HepG2 (cell line): ENCODE measurements at regions not wholly inside any gene's neighbourhood (a gene's known extent, or its start where the extent isn't known, plus 50 kb on each side); places are given as distances from the start of the nearest gene placed in this dataset.

ENCODE experiments used
- CBFB ChIP-seq: sonication (generic); formaldehyde crosslinking; IDR thresholded peaks from 2 replicates; pipeline ENCODE4 v1.4.0; 2020; ENCODE audit warnings: missing genetic modification reagents
- CREB1 ChIP-seq, 2 experiments: fragments of 450-650 bp in 1 of 2; IDR thresholded peaks; 2 replicates each; pipeline ENCODE4 v1.6.1; 2016 to 2017; ENCODE audit warnings: control low read depth in 1 of 2, mild to moderate bottlenecking in 1 of 2, missing compliant biosample characterization in 1 of 2, missing genetic modification characterization in 1 of 2
- ETV6 ChIP-seq: sonication (generic); formaldehyde crosslinking; conservative IDR thresholded peaks from 2 replicates; pipeline ENCODE4 v1.4.0; 2020; ENCODE audit warnings: missing genetic modification reagents
- EZH2 ChIP-seq: conservative IDR thresholded peaks from 2 replicates; pipeline ENCODE4 v1.6.1; 2012; ENCODE audit warnings: mild to moderate bottlenecking, low read depth, low read length, moderate library complexity
- FOXJ3 ChIP-seq: sonication (generic); formaldehyde crosslinking; IDR thresholded peaks from 2 replicates; pipeline ENCODE4 v1.4.0; 2020; ENCODE audit warnings: missing genetic modification reagents, mild to moderate bottlenecking, borderline replicate concordance
- NFIC ChIP-seq: IDR thresholded peaks from 2 replicates; pipeline ENCODE4 v1.6.1; 2012; ENCODE audit warnings: mild to moderate bottlenecking, low read length, inconsistent platforms
- YEATS4 ChIP-seq: sonication (generic); formaldehyde crosslinking; IDR thresholded peaks from 2 replicates; pipeline ENCODE4 v1.4.0; 2020; ENCODE audit warnings: missing genetic modification reagents, borderline replicate concordance
- ZNF501 ChIP-seq: sonication (generic); formaldehyde crosslinking; IDR thresholded peaks from 2 replicates; pipeline ENCODE4 v1.5.1; 2020; ENCODE audit warnings: mild to moderate bottlenecking, moderate library complexity, missing genetic modification reagents
- ZNF879 ChIP-seq: sonication (generic); formaldehyde crosslinking; IDR thresholded peaks from 2 replicates; pipeline ENCODE4 v1.8.1; 2023; ENCODE audit warnings: missing genetic modification reagents
- ZZZ3 ChIP-seq: sonication (generic); formaldehyde crosslinking; IDR thresholded peaks from 2 replicates; pipeline ENCODE4 v1.4.0; 2020; ENCODE audit warnings: missing genetic modification reagents, mild to moderate bottlenecking, borderline replicate concordance
- TF ChIP-seq, protein P1 (sequence below): sonication (generic); formaldehyde crosslinking; IDR thresholded peaks from 2 replicates; pipeline ENCODE4 v1.5.0; 2020; ENCODE audit warnings: missing genetic modification reagents

- TF ChIP-seq YEATS4 (CRISPR knock-in tag), result no peak
- no peak for TF ChIP-seq NFIC
- TF ChIP-seq ZNF879 (CRISPR knock-in tag), result no peak
- no peak for TF ChIP-seq ZZZ3 (CRISPR knock-in tag)
- TF ChIP-seq ZNF501 (CRISPR knock-in tag), result no peak
- no peak for TF ChIP-seq CREB1 (IDR thresholded peaks at IDR 0.05)
- no peak for TF ChIP-seq CREB1 (CRISPR knock-in tag; IDR thresholded peaks at IDR 0.05)
- no peak for TF ChIP-seq EZH2
- TF ChIP-seq FOXJ3 (CRISPR knock-in tag), result no peak
- TF ChIP-seq CBFB (CRISPR knock-in tag), result no peak
- TF ChIP-seq ETV6 (CRISPR knock-in tag), result no peak
- TF ChIP-seq, protein P1, sequence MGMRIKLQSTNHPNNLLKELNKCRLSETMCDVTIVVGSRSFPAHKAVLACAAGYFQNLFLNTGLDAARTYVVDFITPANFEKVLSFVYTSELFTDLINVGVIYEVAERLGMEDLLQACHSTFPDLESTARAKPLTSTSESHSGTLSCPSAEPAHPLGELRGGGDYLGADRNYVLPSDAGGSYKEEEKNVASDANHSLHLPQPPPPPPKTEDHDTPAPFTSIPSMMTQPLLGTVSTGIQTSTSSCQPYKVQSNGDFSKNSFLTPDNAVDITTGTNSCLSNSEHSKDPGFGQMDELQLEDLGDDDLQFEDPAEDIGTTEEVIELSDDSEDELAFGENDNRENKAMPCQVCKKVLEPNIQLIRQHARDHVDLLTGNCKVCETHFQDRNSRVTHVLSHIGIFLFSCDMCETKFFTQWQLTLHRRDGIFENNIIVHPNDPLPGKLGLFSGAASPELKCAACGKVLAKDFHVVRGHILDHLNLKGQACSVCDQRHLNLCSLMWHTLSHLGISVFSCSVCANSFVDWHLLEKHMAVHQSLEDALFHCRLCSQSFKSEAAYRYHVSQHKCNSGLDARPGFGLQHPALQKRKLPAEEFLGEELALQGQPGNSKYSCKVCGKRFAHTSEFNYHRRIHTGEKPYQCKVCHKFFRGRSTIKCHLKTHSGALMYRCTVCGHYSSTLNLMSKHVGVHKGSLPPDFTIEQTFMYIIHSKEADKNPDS (CRISPR knock-in tag), result no peak
Measured at GRCh38 chr18:79604913-79605880, 74.4 kb upstream of the CTDP1 start.
